Upper lobe of right lung (tissue), 1 donor: ENCODE measurements at regions not wholly inside any gene's neighbourhood (a gene's known extent, or its start where the extent isn't known, plus 50 kb on each side); places are given as distances from the start of the nearest gene placed in this dataset.

Source experiments
- ATAC-seq: fragments of 200-7000 bp; cut with Tn5 transposase; one replicate; pipeline ENCODE4 v1.9.1; 2020; ENCODE audit warnings: mild to moderate bottlenecking, moderate library complexity
- DNase-seq: peaks from one replicate; pipeline ENCODE4 v3.0.0-alpha.2; 2020
- H3K27ac ChIP-seq: fragments of 200-600 bp; one replicate; pipeline ENCODE4 v1.8.0; 2022
- H3K27me3 ChIP-seq: fragments of 200-600 bp; one replicate; pipeline ENCODE4 v1.8.0; 2022; ENCODE audit warnings: mild to moderate bottlenecking
- H3K36me3 ChIP-seq: fragments of 200-600 bp; one replicate; pipeline ENCODE4 v1.8.0; 2022
- H3K4me1 ChIP-seq: fragments of 200-600 bp; one replicate; pipeline ENCODE4 v1.8.0; 2022
- H3K4me3 ChIP-seq: fragments of 200-600 bp; one replicate; pipeline ENCODE4 v1.8.0; 2022; ENCODE audit warnings: mild to moderate bottlenecking
- H3K9me3 ChIP-seq: fragments of 200-600 bp; one replicate; pipeline ENCODE4 v1.8.0; 2022
- CTCF ChIP-seq: fragments of 200-600 bp; IDR thresholded peaks from one replicate; pipeline ENCODE4 v1.8.0; 2022; ENCODE audit warnings: antibody characterized with exemption
- intact Hi-C: fragments of 100-400 bp; cut with DNase I; formaldehyde crosslinking; loops from one replicate; pipeline ENCODE4 v1.11.0; 2022
- donor health status: DM: no; HTN: yes; CAD: no; lungs with severe emphysema.

GRCh38 chr3:54046641-54047214 lies 75.6 kb upstream of the CACNA2D3 start:
- DNase-seq (no peak), ATAC-seq (peak; percentile 10)
- Histone ChIP-seq H3K27me3 (no peaks in the 10 kb centered on the region), H3K27ac (no peak overlapping the region), H3K36me3 (no peaks in the 10 kb centered on the region), H3K4me1 (peaks cover 13% of the 10 kb centered on the region), H3K9me3 (no peaks in the 10 kb centered on the region), H3K4me3 (no peak overlapping the region)
- no peak for TF ChIP-seq CTCF
- intact Hi-C loops = no loop called here

GRCh38 chr3:54045061-54045815 lies 77.1 kb upstream of the CACNA2D3 start:
- no peaks in the 10 kb centered on the region for H3K27me3 ChIP-seq
- H3K36me3 ChIP-seq = no peaks in the 10 kb centered on the region
- no peaks in the 10 kb centered on the region for H3K9me3 ChIP-seq
- intact Hi-C loops = no loop called here
- peaks cover 13% of the 10 kb centered on the region for H3K4me1 ChIP-seq
- ATAC-seq (no peak), DNase-seq (no peak)
- H3K4me3 ChIP-seq = no peak overlapping the region
- TF ChIP-seq CTCF = no peak
- no peak overlapping the region for H3K27ac ChIP-seq

GRCh38 chr3:54042259-54042823 lies 80.0 kb upstream of the CACNA2D3 start:
- Histone ChIP-seq H3K27ac (no peak overlapping the region), H3K9me3 (no peaks in the 10 kb centered on the region), H3K27me3 (no peaks in the 10 kb centered on the region), H3K4me3 (no peak overlapping the region), H3K4me1 (peaks cover 13% of the 10 kb centered on the region), H3K36me3 (no peaks in the 10 kb centered on the region)
- ATAC-seq = peak; percentile 80
- TF ChIP-seq CTCF = no peak
- intact Hi-C loops = no loop called here
- DNase-seq = no peak

GRCh38 chr3:54040476-54040875 lies 81.9 kb upstream of the CACNA2D3 start:
- no peak for DNase-seq
- no peak for ATAC-seq
- intact Hi-C loops = no loop called here

DNA sequence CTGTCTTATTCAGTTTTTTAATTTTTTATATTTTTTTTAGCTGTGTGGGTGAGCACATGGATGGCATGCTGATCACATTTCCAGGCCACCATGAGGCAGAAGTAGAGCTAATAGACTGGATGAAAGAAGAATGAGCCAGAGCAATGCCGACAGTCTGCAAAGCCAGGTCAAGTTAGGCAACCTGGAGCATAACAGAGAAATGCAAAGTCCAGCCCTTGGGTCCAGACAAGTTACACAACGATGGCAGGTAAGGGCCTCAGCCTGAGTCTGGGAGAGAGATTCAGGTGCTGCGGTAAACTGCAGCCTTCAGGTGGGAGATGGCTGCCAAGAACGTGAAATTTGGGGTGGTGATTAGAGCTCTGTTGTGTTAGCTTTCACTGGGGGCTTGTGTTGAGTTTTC lies 84.0 kb upstream of the CACNA2D3 start:
- no peaks in the 10 kb centered on the region for H3K27me3 ChIP-seq
- no peak for DNase-seq
- ATAC-seq = no peak

More at GRCh38 chr3:54040476-54040875, 81.9 kb upstream of the CACNA2D3 start:
- H3K4me1 ChIP-seq = peaks cover 11% of the 10 kb centered on the region
- H3K27ac ChIP-seq = no peak overlapping the region
- H3K27me3 ChIP-seq = no peaks in the 10 kb centered on the region
- no peak for TF ChIP-seq CTCF
- no peaks in the 10 kb centered on the region for H3K9me3 ChIP-seq
- H3K36me3 ChIP-seq = no peaks in the 10 kb centered on the region
- no peak overlapping the region for H3K4me3 ChIP-seq

More for the DNA sequence above, 84.0 kb upstream of the CACNA2D3 start:
- Histone ChIP-seq H3K36me3 (no peaks in the 10 kb centered on the region), H3K4me3 (no peak overlapping the region), H3K4me1 (no peaks in the 10 kb centered on the region), H3K27ac (no peak overlapping the region), H3K9me3 (no peaks in the 10 kb centered on the region)
- no peak for TF ChIP-seq CTCF
- intact Hi-C loops = no loop called here
